HUES48 (cell line): ENCODE measurements at regions not wholly inside any gene's neighbourhood (a gene's known extent, or its start where the extent isn't known, plus 50 kb on each side); places are given as distances from the start of the nearest gene placed in this dataset.
A peak's percentile ranks its signal among the peaks of the same experiment; 100 is the strongest.

Source experiments
- H3K27ac ChIP-seq: one replicate; pipeline ENCODE4 v1.7.0; 2013; ENCODE audit warnings: low read depth, low read length, inconsistent platforms
- H3K27me3 ChIP-seq: 2 replicates; pipeline ENCODE4 v1.6.1; 2013; ENCODE audit warnings: mild to moderate bottlenecking, low read length; ENCODE audit not compliant: control insufficient read depth, insufficient read depth
- H3K36me3 ChIP-seq: 2 replicates; pipeline ENCODE4 v1.6.1; 2013; ENCODE audit warnings: low read length; ENCODE audit not compliant: control insufficient read depth, insufficient read depth
- H3K4me1 ChIP-seq: 2 replicates; pipeline ENCODE4 v1.6.1; 2013; ENCODE audit warnings: mild to moderate bottlenecking, low read length; ENCODE audit not compliant: control insufficient read depth, insufficient read depth
- H3K4me3 ChIP-seq: 2 replicates; pipeline ENCODE4 v1.5.1; 2013; ENCODE audit warnings: mild to moderate bottlenecking, low read depth, low read length
- H3K9ac ChIP-seq: 2 replicates; pipeline ENCODE4 v1.6.1; 2013; ENCODE audit warnings: mild to moderate bottlenecking, low read depth, low read length, moderate library complexity
- H3K9me3 ChIP-seq: 2 replicates; pipeline ENCODE4 v1.6.1; 2013; ENCODE audit warnings: low read length; ENCODE audit not compliant: control insufficient read depth, insufficient read depth

DNA sequence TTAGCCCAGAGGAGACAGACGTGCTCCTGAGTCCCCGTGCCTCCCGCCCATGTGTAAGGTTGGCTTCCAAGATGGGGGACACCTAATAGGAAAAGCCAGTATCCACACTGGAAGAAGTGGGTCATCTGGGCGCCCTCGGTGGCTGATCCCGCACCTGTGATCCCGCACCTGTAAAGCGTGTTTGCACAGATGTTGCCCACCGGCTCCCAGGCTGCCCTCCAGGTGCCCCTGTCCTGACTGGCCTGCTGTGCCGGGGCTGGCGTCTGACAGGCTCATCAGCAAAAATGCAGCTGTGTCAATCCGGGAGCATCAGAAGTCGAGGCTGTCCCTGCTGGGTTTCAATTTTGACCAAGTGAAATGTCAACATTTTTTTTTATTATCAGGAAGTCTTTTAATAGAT lies 88.5 kb downstream of the IRX1 start:
- Histone ChIP-seq H3K27me3 (no peaks in the 10 kb centered on the region), H3K4me1 (0 out of 2 replicates have a peak, but pooled peaks cover 4% of the 10 kb centered on the region), H3K9me3 (no peaks in the 10 kb centered on the region), H3K4me3 (no peak overlapping the region), H3K36me3 (no peaks in the 10 kb centered on the region), H3K27ac (no peak overlapping the region), H3K9ac (no peak overlapping the region)

DNA sequence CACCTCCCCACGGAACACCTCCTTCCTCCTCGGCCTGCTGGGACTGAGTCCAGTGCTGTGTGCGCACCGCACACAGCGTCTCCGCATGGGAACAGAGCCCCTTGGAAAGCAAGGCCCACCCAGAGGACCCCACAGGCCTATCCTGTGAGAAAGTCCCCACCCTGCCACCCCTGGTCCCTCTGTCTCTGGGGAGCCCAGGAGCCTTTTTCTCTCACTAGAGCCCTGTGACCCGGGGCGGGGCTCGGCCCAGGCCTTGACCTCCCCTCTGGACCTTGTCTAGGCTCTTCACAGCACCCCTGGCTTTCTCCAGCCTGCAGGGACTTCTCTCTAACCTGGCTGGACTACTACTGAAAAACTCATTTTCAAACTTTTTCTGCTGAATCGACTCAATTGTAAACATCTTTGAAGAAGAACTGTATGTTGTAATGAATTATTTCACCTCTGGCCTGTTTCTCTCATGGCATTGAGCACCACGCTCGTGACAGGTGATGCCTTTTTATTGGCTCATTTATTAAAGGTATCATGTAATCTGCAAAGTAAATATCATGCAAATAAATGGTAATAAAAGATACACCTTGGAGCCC lies 89.2 kb downstream of the IRX1 start:
- H3K27ac ChIP-seq, result no peak overlapping the region
- no peaks in the 10 kb centered on the region for H3K36me3 ChIP-seq
- H3K9me3 ChIP-seq, result no peaks in the 10 kb centered on the region
- 0 out of 2 replicates have a peak, but pooled peaks cover 4% of the 10 kb centered on the region for H3K4me1 ChIP-seq
- H3K9ac ChIP-seq, result no peak overlapping the region
- no peak overlapping the region for H3K4me3 ChIP-seq
- H3K27me3 ChIP-seq, result no peaks in the 10 kb centered on the region

DNA sequence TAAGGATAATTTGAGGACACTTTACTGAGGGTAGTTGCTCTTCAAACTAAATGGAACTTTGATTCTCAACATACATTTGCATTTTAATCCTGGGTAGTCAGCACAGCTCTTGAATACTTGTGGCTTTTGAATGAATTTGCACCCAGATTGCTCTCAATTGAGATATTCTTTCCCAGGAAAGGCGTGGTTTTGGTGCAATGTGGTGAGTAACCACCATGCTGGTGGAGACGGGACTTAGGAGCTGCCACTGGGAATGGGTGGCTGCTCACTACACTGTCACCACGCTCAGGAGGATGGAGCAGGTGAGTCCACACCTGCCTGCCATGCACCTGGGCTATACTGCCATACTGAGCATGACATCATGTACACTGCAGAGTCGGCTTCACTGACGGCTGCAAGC lies 99.2 kb downstream of the IRX1 start:
- H3K4me3 ChIP-seq, result no peak overlapping the region
- no peak overlapping the region for H3K27ac ChIP-seq
- peaks cover 6% of the 10 kb centered on the region for H3K4me1 ChIP-seq
- H3K9me3 ChIP-seq, result no peaks in the 10 kb centered on the region; the same call in 1 of the 2 replicates
- no peaks in the 10 kb centered on the region for H3K36me3 ChIP-seq
- H3K9ac ChIP-seq, result no peak overlapping the region
- H3K27me3 ChIP-seq, result no peaks in the 10 kb centered on the region

DNA sequence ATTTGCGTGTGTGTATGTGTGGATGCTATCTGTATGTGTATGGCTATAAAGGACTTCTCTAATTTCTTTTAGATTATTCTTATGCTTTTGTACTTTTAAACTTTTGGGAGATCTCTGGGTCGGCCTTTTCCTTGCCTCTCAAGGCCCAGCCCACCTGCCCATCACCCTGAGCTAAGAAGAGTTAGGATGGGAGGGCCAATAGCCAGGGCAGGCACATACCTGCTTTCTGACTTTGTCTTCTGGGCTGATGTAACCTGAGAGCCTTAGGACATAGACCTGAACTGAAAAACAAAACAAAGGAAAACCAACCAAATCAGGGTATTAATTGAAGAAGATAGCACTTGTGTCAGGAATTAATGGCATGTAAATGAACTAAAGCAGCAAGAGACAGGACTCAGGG lies 100.2 kb downstream of the IRX1 start:
- Histone ChIP-seq H3K4me1 (peaks cover 6% of the 10 kb centered on the region), H3K27me3 (no peaks in the 10 kb centered on the region), H3K9me3 (no peaks in the 10 kb centered on the region; the same call in 1 of the 2 replicates), H3K9ac (no peak overlapping the region), H3K4me3 (no peak overlapping the region), H3K36me3 (no peaks in the 10 kb centered on the region), H3K27ac (no peak overlapping the region)

DNA sequence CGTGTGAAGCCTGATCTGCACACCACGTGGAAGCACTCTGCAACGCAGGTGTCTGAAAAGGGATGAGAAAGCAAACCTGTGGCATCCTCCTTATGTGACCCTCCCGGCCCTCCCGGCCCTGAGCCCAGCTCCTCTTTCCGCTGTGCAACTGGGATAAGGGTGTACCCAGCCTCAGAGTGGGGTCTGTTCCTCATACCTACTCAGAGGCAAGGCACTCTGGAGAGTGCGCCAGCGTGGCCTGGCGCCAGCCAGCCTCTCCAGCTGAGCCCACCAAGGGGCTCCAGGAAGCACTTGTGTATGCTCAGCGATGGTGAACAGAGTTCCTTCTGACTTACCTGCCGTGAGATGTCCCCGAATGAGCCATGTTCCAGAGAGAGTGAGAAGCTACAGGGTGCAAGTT lies 102.8 kb downstream of the IRX1 start:
- Histone ChIP-seq H3K9me3 (no peaks in the 10 kb centered on the region; the same call in 1 of the 2 replicates), H3K4me1 (peaks cover 13% of the 10 kb centered on the region), H3K36me3 (no peaks in the 10 kb centered on the region), H3K9ac (no peak overlapping the region), H3K27ac (no peak overlapping the region), H3K4me3 (no peak overlapping the region), H3K27me3 (no peaks in the 10 kb centered on the region)

DNA sequence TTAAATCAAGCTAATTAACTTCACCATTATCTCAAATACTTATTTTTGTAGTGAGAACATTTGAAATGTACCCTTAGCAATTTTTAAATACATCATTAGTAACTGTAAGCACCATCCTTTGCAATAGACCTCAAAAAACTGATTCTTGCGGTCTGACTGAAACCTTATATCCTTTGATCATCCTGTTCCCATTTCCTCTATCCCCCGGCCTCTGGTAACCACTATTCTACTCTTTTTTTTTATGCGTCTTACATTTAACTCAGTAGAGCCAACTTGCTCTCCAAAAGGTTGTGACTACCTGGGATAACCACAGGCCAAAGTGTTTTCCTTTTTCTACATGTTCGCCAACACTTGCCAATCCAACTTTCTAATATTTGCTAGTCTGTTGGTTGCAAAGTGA lies 106.1 kb downstream of the IRX1 start:
- no peaks in the 10 kb centered on the region for H3K36me3 ChIP-seq
- peaks cover 6% of the 10 kb centered on the region for H3K4me1 ChIP-seq
- no peak overlapping the region for H3K4me3 ChIP-seq
- H3K9ac ChIP-seq, result no peak overlapping the region
- no peaks in the 10 kb centered on the region for H3K27me3 ChIP-seq
- no peaks in the 10 kb centered on the region for H3K9me3 ChIP-seq
- H3K27ac ChIP-seq, result no peak overlapping the region

DNA sequence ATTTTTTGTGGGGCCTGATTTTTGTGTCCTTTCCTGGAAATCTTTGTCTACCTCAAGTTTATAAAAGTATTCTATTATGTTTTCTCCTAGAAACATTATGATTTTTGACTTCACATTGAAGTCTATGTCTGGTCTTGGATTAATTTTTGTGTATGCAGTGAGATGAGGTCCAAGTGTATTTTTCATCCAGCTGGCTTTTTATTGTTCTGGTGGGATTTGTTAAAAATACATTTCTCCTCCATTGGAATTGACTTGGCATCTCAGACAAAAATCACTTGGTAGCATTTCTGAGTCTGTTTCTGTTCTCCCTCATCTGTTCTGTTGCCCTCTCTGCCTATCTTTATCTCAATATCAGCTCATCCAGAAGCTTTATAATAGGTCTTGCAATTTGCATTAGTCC lies 109.0 kb downstream of the IRX1 start:
- Histone ChIP-seq H3K27me3 (no peaks in the 10 kb centered on the region), H3K36me3 (no peaks in the 10 kb centered on the region), H3K9ac (no peak overlapping the region), H3K4me1 (peaks cover 17% of the 10 kb centered on the region), H3K27ac (no peak overlapping the region), H3K9me3 (no peaks in the 10 kb centered on the region), H3K4me3 (no peak overlapping the region)

DNA sequence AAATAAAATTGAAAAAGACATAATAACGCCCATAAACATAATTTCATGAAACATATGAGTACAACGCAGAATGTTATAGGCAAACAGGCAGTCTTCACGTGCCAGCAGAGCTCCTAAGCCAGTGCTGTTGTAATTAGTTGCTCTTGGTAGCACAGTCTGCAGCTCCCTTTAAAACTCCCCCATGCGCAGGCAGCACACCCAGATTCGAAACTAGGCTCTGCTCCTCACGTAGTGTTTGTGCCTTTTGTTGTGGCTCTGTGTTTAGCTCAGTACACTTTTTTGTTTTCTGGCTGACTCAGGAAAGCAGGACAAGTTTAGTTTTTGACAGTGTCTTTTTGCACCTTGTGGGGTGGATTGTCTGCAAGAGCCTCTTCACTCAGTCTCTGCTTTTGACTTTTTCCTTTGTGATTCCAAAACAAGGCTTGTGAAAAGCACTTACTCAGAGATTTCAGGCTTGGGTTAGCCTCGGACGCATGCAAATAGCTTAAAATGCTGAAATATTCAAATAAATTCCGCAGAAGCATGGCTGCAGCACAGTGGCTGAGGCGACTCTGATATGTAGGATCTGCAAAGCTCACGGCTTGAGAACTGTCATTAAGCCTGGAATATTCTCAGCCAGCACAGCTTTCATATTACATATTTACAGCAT lies 113.6 kb downstream of the IRX1 start:
- Histone ChIP-seq H3K27ac (peak overlapping the region; percentile 64), H3K4me3 (peak overlapping the region; percentile 25), H3K4me1 (peaks cover 18% of the 10 kb centered on the region), H3K9me3 (no peaks in the 10 kb centered on the region), H3K36me3 (no peaks in the 10 kb centered on the region), H3K9ac (no peak overlapping the region; the same call in 1 of the 2 replicates), H3K27me3 (no peaks in the 10 kb centered on the region)

DNA sequence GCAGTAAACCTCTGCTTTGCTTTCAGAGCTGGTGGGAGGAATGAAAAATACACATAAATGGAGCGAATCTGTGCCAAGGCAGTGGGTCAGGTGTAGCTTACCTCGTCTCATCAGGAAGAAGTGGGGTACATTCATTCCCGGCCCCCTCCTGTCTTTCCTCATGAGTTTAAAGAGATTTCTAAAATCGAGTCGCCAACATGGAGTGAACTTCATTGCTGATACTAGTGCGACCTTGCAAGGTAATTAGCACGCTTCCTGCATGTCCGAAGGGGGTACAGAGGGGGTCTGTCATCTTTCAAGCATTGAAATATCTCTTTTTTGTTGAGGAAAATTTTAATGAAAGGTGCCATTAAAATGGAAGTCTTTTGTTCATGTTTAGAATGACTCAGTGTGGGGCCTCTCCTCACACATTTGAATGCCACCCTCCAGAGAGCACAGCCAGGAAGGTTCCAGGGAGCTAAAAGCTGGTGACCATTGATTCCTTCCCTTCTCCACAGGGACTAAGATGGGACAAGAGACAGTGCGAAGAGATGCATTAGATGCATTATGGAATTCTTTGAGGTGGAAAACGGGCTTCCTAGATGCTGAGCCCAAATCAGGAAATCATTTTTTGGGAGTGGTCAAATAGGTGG lies 114.2 kb downstream of the IRX1 start:
- Histone ChIP-seq H3K27me3 (no peaks in the 10 kb centered on the region), H3K36me3 (no peaks in the 10 kb centered on the region), H3K27ac (peak overlapping the region; percentile 64), H3K4me1 (peaks cover 18% of the 10 kb centered on the region), H3K9me3 (no peaks in the 10 kb centered on the region), H3K4me3 (0 out of 2 replicates have a peak overlapping the region, but pooled peaks have one; percentile 25), H3K9ac (no peak overlapping the region)

DNA sequence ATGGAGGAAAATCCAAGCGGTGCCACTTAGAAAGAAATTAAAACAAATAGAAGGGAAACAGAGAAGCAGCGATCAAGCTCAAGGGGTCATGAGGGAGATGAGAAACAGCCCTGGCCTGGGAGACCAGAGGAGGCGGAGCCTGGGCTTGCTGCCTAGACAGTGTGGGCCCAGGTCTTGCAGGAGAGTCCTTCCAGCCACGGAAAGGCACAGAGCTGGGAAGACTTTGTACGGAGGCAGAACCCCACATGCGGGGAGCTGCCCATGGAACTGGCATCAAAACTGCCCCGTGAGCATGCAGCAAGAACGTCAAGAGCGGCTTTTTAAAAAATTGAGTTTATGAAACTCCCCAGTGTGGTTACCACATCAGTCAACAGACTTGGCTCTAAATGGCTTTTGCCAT lies 119.4 kb downstream of the IRX1 start:
- Histone ChIP-seq H3K27ac (no peak overlapping the region), H3K36me3 (no peaks in the 10 kb centered on the region), H3K9me3 (no peaks in the 10 kb centered on the region), H3K4me3 (no peak overlapping the region), H3K9ac (no peak overlapping the region), H3K4me1 (peaks cover 4% of the 10 kb centered on the region), H3K27me3 (no peaks in the 10 kb centered on the region)

DNA sequence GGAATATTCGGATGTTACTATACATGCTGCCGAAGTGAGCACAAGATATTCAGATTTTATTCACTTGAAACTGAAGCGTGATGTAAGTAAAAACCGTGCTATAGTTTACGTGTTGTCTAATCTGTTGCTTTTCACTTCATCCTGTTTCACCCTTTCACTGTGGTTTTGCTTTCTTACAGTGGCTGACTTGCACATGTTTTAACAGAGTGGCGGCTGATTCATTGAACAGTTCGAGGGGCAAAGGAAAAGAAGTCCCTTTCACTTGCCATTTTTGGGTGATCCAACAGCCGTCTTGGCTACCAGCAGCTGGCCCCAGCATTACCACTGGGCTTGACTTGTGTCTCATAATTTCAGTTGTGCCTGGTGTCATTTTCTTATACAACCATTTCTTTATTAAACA lies 134.0 kb downstream of the IRX1 start:
- H3K4me1 ChIP-seq, result no peaks in the 10 kb centered on the region
- H3K36me3 ChIP-seq, result no peaks in the 10 kb centered on the region
- no peak overlapping the region for H3K4me3 ChIP-seq
- H3K27me3 ChIP-seq, result no peaks in the 10 kb centered on the region
- no peak overlapping the region for H3K9ac ChIP-seq
- H3K9me3 ChIP-seq, result no peaks in the 10 kb centered on the region
- no peak overlapping the region for H3K27ac ChIP-seq
